ENCODE measurements at regions not wholly inside any gene's neighbourhood (a gene's known extent, or its start where the extent isn't known, plus 50 kb on each side); places are given as distances from the start of the nearest gene placed in this dataset.

- Histone ChIP-seq H3K4me1 (no peaks in the 10 kb centered on the region), H3K27ac (no peak overlapping the region), H3K36me3 (no peaks in the 10 kb centered on the region), H3K4me3 (no peak overlapping the region), H3K27me3 (no peaks in the 10 kb centered on the region), H3K9me3 (no peaks in the 10 kb centered on the region)
- TF ChIP-seq POLR2A (IDR thresholded peaks at IDR 0.05) (no peak), POLR2AphosphoS5 (IDR thresholded peaks at IDR 0.05; ENCODE audit: insufficient read depth in 1 of 2, low read depth in 1 of 2) (no peak), CTCF (IDR thresholded peaks at IDR 0.05) (no peak)
- intact Hi-C loops (cut with DNase I), result no loop called here
- no peak for DNase-seq (ENCODE audit: extremely low spot score in 2 of 2)
Measured at GRCh38 chr4:164177153-164177552, 576.8 kb upstream of the SMIM31 start.

- Histone ChIP-seq H3K36me3 (no peaks in the 10 kb centered on the region), H3K9me3 (no peaks in the 10 kb centered on the region), H3K27me3 (no peaks in the 10 kb centered on the region), H3K4me3 (no peak overlapping the region), H3K27ac (no peak overlapping the region), H3K4me1 (no peaks in the 10 kb centered on the region)
- DNase-seq (ENCODE audit: extremely low spot score in 2 of 2), result no peak
- intact Hi-C loops (cut with DNase I), result no loop called here
- no peak for TF ChIP-seq POLR2A (IDR thresholded peaks at IDR 0.05)
- no peak for TF ChIP-seq POLR2AphosphoS5 (IDR thresholded peaks at IDR 0.05; ENCODE audit: insufficient read depth in 1 of 2, low read depth in 1 of 2)
- TF ChIP-seq CTCF (IDR thresholded peaks at IDR 0.05), result no peak
Measured at GRCh38 chr4:164177753-164178152, 576.2 kb upstream of the SMIM31 start.

GRCh38 chr4:164188236-164188635, 565.7 kb upstream of the SMIM31 start:
- Histone ChIP-seq H3K27ac (no peak overlapping the region), H3K9me3 (no peaks in the 10 kb centered on the region), H3K27me3 (no peaks in the 10 kb centered on the region), H3K4me3 (no peak overlapping the region), H3K4me1 (no peaks in the 10 kb centered on the region), H3K36me3 (no peaks in the 10 kb centered on the region)
- intact Hi-C loops (cut with DNase I), result no loop called here
- TF ChIP-seq CTCF (IDR thresholded peaks at IDR 0.05) (no peak), POLR2AphosphoS5 (IDR thresholded peaks at IDR 0.05; ENCODE audit: insufficient read depth in 1 of 2, low read depth in 1 of 2) (no peak), POLR2A (IDR thresholded peaks at IDR 0.05) (no peak)
- DNase-seq (ENCODE audit: extremely low spot score in 2 of 2), result no peak

GRCh38 chr4:164192844-164193243, 561.1 kb upstream of the SMIM31 start:
- TF ChIP-seq POLR2AphosphoS5 (IDR thresholded peaks at IDR 0.05; ENCODE audit: insufficient read depth in 1 of 2, low read depth in 1 of 2) (no peak), POLR2A (IDR thresholded peaks at IDR 0.05) (no peak), CTCF (IDR thresholded peaks at IDR 0.05) (no peak)
- no peak for DNase-seq (ENCODE audit: extremely low spot score in 2 of 2)
- no peaks in the 10 kb centered on the region for H3K4me1 ChIP-seq

GRCh38 chr4:164193676-164194075, 560.3 kb upstream of the SMIM31 start:
- Histone ChIP-seq H3K36me3 (no peaks in the 10 kb centered on the region), H3K9me3 (no peaks in the 10 kb centered on the region), H3K4me1 (no peaks in the 10 kb centered on the region), H3K4me3 (no peak overlapping the region), H3K27ac (no peak overlapping the region), H3K27me3 (no peaks in the 10 kb centered on the region)
- DNase-seq (ENCODE audit: extremely low spot score in 2 of 2), result no peak
- TF ChIP-seq POLR2A (IDR thresholded peaks at IDR 0.05) (no peak), CTCF (IDR thresholded peaks at IDR 0.05) (no peak), POLR2AphosphoS5 (IDR thresholded peaks at IDR 0.05; ENCODE audit: insufficient read depth in 1 of 2, low read depth in 1 of 2) (no peak)
- intact Hi-C loops (cut with DNase I), result no loop called here

More at GRCh38 chr4:164192844-164193243, 561.1 kb upstream of the SMIM31 start:
- Histone ChIP-seq H3K9me3 (no peaks in the 10 kb centered on the region), H3K27ac (no peak overlapping the region), H3K4me3 (no peak overlapping the region), H3K36me3 (no peaks in the 10 kb centered on the region), H3K27me3 (no peaks in the 10 kb centered on the region)
- intact Hi-C loops (cut with DNase I), result no loop called here

All from vagina (tissue), 2 donors.